ENCODE measurements at regions not wholly inside any gene's neighbourhood (a gene's known extent, or its start where the extent isn't known, plus 50 kb on each side); places are given as distances from the start of the nearest gene placed in this dataset.

DNA sequence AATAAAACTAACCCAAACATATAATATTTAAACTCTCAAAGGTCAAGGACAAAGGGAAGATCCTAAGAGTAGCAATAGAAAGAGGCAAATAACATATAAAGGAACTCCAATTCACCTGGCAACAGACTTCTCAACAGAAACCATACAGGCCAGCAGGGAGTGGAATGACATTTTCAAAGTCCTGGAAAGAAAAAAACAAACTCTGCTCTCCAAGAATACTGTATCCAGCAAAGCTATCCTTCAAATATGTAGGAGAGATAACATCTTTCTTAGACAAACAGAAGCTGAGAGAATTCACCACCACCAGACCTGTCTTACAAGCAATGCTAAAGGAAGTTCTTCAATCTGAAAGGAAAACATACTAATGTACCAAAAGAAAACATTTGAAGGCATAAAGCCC is 51.5 kb upstream of the TMEM158 start:
- POLR2A ChIA-PET: no interaction called here
- H3K36me3 Mint-ChIP-seq (ENCODE audit: low read depth): peaks cover 3% of the 10 kb centered on the region
- ATAC-seq (no peak), DNase-seq (no peak)
- CTCF ChIA-PET: no interaction called here
- H3K4me1 Mint-ChIP-seq (ENCODE audit: low read depth): no peaks in the 10 kb centered on the region
- H3K4me3 Mint-ChIP-seq: no peak overlapping the region
- TF ChIP-seq, protein P1, sequence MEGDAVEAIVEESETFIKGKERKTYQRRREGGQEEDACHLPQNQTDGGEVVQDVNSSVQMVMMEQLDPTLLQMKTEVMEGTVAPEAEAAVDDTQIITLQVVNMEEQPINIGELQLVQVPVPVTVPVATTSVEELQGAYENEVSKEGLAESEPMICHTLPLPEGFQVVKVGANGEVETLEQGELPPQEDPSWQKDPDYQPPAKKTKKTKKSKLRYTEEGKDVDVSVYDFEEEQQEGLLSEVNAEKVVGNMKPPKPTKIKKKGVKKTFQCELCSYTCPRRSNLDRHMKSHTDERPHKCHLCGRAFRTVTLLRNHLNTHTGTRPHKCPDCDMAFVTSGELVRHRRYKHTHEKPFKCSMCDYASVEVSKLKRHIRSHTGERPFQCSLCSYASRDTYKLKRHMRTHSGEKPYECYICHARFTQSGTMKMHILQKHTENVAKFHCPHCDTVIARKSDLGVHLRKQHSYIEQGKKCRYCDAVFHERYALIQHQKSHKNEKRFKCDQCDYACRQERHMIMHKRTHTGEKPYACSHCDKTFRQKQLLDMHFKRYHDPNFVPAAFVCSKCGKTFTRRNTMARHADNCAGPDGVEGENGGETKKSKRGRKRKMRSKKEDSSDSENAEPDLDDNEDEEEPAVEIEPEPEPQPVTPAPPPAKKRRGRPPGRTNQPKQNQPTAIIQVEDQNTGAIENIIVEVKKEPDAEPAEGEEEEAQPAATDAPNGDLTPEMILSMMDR (IDR thresholded peaks at IDR 0.05): no peak
- H3K9me3 Mint-ChIP-seq: peaks cover 10% of the 10 kb centered on the region
- peaks cover 11% of the 10 kb centered on the region for H3K27me3 Mint-ChIP-seq
- intact Hi-C loops (cut with micrococcal nuclease): no loop called here
- H3K27ac Mint-ChIP-seq: no peak overlapping the region

DNA sequence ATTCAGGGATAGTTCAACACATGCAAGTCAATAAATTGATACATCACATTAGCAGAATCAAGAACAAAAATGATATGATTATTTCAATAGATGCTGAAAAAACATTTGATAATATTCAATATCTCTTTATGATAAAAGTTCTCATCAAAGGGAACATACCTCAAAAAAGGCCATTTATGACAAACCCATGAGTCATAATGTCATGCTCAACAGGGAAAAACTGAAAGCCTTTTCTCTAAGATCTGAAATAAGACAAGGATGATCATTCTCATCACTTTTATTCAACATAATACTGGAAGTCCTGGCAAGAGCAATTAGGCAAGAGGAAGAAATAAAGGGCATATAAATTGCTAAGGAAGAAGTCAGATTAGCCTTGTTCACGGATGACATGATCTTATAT is 54.1 kb upstream of the TMEM158 start:
- ATAC-seq (no peak), DNase-seq (no peak)
- H3K27me3 Mint-ChIP-seq: peaks cover 5% of the 10 kb centered on the region
- intact Hi-C loops (cut with micrococcal nuclease): no loop called here
- peaks cover 3% of the 10 kb centered on the region for H3K36me3 Mint-ChIP-seq (ENCODE audit: low read depth)
- ChIA-PET CTCF (no interaction called here), POLR2A (no interaction called here)
- H3K9me3 Mint-ChIP-seq: peaks cover 10% of the 10 kb centered on the region
- H3K4me1 Mint-ChIP-seq (ENCODE audit: low read depth): no peaks in the 10 kb centered on the region
- H3K27ac Mint-ChIP-seq: no peak overlapping the region
- H3K4me3 Mint-ChIP-seq: no peak overlapping the region
- TF ChIP-seq, protein P1 (IDR thresholded peaks at IDR 0.05): no peak

DNA sequence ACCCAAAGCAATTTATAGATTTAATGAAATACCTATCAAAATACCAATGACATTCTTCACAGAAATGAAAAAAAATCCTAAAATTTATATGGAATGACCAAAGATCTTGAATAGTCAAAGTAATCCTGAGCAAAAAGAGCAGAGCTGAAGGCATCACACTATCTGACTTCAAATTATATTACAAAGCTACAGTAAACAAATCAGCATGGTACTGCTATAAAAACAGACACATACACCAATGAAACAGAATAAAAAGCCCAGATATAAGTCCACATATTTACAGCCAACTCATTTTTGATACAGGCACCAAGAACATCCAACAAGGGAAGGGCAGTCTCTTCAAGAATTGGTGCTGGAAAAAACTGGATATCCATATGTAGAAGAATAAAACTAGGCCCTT is 54.9 kb upstream of the TMEM158 start:
- ATAC-seq (no peak), DNase-seq (no peak)
- ChIA-PET POLR2A (no interaction called here), CTCF (no interaction called here)
- peaks cover 3% of the 10 kb centered on the region for H3K36me3 Mint-ChIP-seq (ENCODE audit: low read depth)
- peaks cover 10% of the 10 kb centered on the region for H3K9me3 Mint-ChIP-seq
- no peak overlapping the region for H3K27ac Mint-ChIP-seq
- peaks cover 10% of the 10 kb centered on the region for H3K27me3 Mint-ChIP-seq
- no peak overlapping the region for H3K4me3 Mint-ChIP-seq
- intact Hi-C loops (cut with micrococcal nuclease): no loop called here
- H3K4me1 Mint-ChIP-seq (ENCODE audit: low read depth): no peaks in the 10 kb centered on the region
- TF ChIP-seq, protein P1 (IDR thresholded peaks at IDR 0.05): no peak

DNA sequence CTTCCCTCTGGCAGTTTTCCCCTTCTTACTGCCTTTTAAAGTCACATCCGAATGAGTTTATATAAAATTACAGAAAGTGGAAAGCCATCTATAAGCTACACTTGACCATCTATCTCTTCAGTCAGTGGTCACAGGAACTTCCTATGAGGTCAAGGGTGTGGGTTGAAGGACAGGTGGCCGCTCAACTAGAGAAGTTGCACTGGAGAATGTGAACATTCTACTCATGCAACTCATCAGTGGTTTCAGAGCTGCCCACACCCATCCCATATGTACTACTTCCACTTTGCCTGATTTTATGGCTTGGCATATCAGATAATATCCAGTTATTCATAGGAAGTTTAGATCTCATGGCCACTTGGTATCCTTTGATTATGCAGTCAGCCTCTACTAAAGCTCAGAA is 57.4 kb upstream of the TMEM158 start:
- DNase-seq (no peak), ATAC-seq (no peak)
- ChIA-PET POLR2A (no interaction called here), CTCF (interaction anchor here (1.1 to 2.2 kb wide), 2 partner anchors 16 to 243 kb away, joined by 4 to 6 read pairs; no protein-coding TSS in a partner anchor)
- Mint-ChIP-seq H3K36me3 (ENCODE audit: low read depth) (peaks cover under 1% of the 10 kb centered on the region), H3K4me3 (no peak overlapping the region), H3K9me3 (peaks cover 2% of the 10 kb centered on the region), H3K4me1 (ENCODE audit: low read depth) (no peaks in the 10 kb centered on the region), H3K27me3 (peaks cover 24% of the 10 kb centered on the region), H3K27ac (no peak overlapping the region)
- intact Hi-C loops (cut with micrococcal nuclease): no loop called here
- TF ChIP-seq, protein P1 (IDR thresholded peaks at IDR 0.05): no peak

DNA sequence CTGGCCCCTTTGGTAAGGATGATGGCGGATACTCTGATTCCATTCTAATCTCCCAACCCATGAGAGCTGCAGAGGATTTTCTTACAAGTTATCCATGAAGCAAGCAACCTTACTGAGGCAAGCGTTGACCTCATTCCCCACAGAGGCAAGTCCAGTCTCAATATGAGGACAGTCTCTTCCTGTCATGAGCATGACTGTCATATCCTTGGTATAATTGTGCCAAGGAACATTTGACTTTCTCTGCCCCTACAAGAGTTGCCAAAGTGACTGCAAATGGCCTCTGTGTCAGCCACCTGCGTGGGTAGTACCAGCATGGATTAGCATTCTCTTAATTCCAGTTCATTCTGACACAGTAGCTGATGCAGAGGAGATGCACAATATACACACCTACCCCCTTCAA is 71.2 kb upstream of the TMEM158 start:
- Mint-ChIP-seq H3K9me3 (peaks cover 11% of the 10 kb centered on the region), H3K27me3 (peaks cover 14% of the 10 kb centered on the region), H3K36me3 (ENCODE audit: low read depth) (no peaks in the 10 kb centered on the region), H3K27ac (no peak overlapping the region), H3K4me1 (ENCODE audit: low read depth) (no peaks in the 10 kb centered on the region), H3K4me3 (no peak overlapping the region)
- CTCF ChIA-PET: interaction anchor here (1.4 kb wide), 1 partner anchor 87 kb away, joined by 4 read pairs; no protein-coding TSS in a partner anchor
- TF ChIP-seq, protein P1 (IDR thresholded peaks at IDR 0.05): no peak
- no peak for DNase-seq
- intact Hi-C loops (cut with micrococcal nuclease): no loop called here
- POLR2A ChIA-PET: no interaction called here
- no peak for ATAC-seq
